ENCODE measurements at regions not wholly inside any gene's neighbourhood (a gene's known extent, or its start where the extent isn't known, plus 50 kb on each side); places are given as distances from the start of the nearest gene placed in this dataset.
A peak's percentile ranks its signal among the peaks of the same experiment; 100 is the strongest.

GRCh38 chr3:147775411-147775810 lies 366.2 kb downstream of the ZIC1 start:
- DNase-seq (ENCODE audit: low read depth) = no peak
- H3K4me3 ChIP-seq (ENCODE audit: control insufficient read depth, low read depth, low read length) = no peak overlapping the region
- TF ChIP-seq, protein P1, sequence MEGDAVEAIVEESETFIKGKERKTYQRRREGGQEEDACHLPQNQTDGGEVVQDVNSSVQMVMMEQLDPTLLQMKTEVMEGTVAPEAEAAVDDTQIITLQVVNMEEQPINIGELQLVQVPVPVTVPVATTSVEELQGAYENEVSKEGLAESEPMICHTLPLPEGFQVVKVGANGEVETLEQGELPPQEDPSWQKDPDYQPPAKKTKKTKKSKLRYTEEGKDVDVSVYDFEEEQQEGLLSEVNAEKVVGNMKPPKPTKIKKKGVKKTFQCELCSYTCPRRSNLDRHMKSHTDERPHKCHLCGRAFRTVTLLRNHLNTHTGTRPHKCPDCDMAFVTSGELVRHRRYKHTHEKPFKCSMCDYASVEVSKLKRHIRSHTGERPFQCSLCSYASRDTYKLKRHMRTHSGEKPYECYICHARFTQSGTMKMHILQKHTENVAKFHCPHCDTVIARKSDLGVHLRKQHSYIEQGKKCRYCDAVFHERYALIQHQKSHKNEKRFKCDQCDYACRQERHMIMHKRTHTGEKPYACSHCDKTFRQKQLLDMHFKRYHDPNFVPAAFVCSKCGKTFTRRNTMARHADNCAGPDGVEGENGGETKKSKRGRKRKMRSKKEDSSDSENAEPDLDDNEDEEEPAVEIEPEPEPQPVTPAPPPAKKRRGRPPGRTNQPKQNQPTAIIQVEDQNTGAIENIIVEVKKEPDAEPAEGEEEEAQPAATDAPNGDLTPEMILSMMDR (IDR thresholded peaks at IDR 0.05; ENCODE audit: control insufficient read depth, insufficient read depth, low read depth, low read length, missing control alignments) = no peak

DNA sequence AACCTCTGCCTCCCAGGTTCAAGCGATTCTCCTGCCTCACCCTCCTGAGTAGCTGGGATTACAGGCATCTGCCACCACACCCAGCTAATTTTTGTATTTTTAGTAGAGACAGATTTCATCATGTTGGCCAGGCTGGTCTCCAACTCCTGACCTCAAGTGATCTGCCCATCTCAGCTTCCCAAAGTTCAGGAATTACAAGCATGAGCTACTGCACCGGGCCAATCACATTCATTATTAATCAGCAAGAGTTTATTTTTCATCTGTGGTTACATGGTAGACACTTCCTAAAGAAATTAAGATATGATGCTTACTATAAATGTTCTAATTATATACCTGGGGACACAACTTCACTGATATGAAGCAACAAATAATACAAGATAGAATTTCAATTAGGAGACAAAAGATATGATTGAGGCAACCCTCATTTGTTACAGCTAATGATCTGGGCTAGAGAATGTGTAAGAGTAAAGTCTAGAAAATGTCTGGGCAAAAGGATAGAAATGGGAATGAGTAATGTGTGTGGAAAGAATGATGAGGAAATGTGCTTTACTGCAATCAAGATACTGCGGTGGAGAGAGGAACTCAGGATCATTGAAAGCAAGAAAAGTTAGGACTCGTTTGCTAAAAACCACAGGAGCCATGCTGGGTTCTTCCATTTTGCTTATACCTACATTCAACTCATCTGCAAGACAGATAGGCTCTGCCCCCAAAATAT lies 366.8 kb downstream of the ZIC1 start:
- peak; percentile 32 for DNase-seq (ENCODE audit: low read depth)
- TF ChIP-seq, protein P1 (IDR thresholded peaks at IDR 0.05; ENCODE audit: control insufficient read depth, insufficient read depth, low read depth, low read length, missing control alignments) = no peak
- H3K4me3 ChIP-seq (ENCODE audit: control insufficient read depth, low read depth, low read length) = no peak overlapping the region

DNA sequence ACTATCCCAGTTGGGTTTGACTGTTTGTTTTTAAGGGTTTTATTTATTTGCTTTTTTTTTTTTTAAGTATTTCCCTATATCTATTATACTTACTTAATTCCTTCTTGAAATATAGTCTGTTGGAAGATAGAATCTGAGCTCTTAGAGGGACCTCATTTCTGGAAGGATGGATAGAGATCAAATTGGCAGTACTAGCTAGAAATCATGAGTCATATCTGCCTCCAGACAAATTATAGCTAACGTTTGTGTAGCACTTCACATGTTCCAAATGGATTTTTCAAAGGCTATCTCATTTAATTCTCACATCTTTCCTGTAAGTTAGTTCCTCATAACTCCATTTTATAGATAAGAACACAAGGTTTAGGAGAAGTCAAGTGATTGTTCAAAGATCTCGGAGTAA lies 384.7 kb downstream of the ZIC1 start:
- TF ChIP-seq, protein P1 (IDR thresholded peaks at IDR 0.05; ENCODE audit: control insufficient read depth, insufficient read depth, low read depth, low read length, missing control alignments) = no peak
- no peak overlapping the region for H3K4me3 ChIP-seq (ENCODE audit: control insufficient read depth, low read depth, low read length)
- no peak for DNase-seq (ENCODE audit: low read depth)

DNA sequence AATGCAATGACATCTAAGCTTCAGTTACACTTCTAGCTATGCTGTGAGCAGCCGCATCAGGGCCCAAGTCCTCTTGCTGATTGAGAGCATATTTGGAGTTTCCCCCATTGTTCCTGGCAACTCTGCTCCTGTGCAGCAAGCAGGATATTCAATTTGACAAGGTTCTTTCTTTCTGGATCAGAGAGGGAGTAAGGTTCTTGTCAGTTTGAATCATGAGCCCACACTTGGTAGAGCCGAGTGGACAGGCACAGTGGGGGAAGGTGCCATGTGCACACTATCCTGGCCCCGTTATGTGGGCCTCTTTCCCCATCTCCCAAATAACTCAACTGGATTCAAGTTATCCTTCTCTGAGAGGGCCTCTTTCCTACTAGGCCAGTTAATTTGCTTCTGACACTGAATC lies 385.4 kb downstream of the ZIC1 start:
- H3K4me3 ChIP-seq (ENCODE audit: control insufficient read depth, low read depth, low read length) = no peak overlapping the region
- TF ChIP-seq, protein P1 (IDR thresholded peaks at IDR 0.05; ENCODE audit: control insufficient read depth, insufficient read depth, low read depth, low read length, missing control alignments) = no peak
- DNase-seq (ENCODE audit: low read depth) = no peak

GRCh38 chr3:147795418-147795817 lies 386.3 kb downstream of the ZIC1 start:
- DNase-seq (ENCODE audit: low read depth) = no peak
- no peak overlapping the region for H3K4me3 ChIP-seq (ENCODE audit: control insufficient read depth, low read depth, low read length)
- TF ChIP-seq, protein P1 (IDR thresholded peaks at IDR 0.05; ENCODE audit: control insufficient read depth, insufficient read depth, low read depth, low read length, missing control alignments) = no peak

- no peak for DNase-seq (ENCODE audit: low read depth)
- TF ChIP-seq, protein P1 (IDR thresholded peaks at IDR 0.05; ENCODE audit: control insufficient read depth, insufficient read depth, low read depth, low read length, missing control alignments) = no peak
- no peak overlapping the region for H3K4me3 ChIP-seq (ENCODE audit: control insufficient read depth, low read depth, low read length)
Measured at GRCh38 chr3:147797095-147797494, 387.9 kb downstream of the ZIC1 start.
